SK-N-SH treated with all-trans-retinoic acid at 6 μM for 48 hours (cell line): ENCODE measurements at regions not wholly inside any gene's neighbourhood (a gene's known extent, or its start where the extent isn't known, plus 50 kb on each side); places are given as distances from the start of the nearest gene placed in this dataset.

Experiments used
- ATAC-seq: fragments of 200-7000 bp; cut with Tn5 transposase; 3 replicates; pipeline ENCODE4 v1.9.1; 2020; ENCODE audit warnings: mild to moderate bottlenecking, moderate library complexity
- ARNTL ChIP-seq: fragments of 450-650 bp; formaldehyde crosslinking; IDR thresholded peaks from 2 replicates; pipeline ENCODE4 v1.5.0; 2020; ENCODE audit warnings: low read depth, mild to moderate bottlenecking, moderate library complexity, borderline replicate concordance
- CSDC2 ChIP-seq: fragments of 250-450 bp; sonication (Bioruptor Pico); IDR thresholded peaks from 2 replicates; pipeline ENCODE4 v1.5.0; 2020; ENCODE audit warnings: mild to moderate bottlenecking, moderate library complexity
- ESRRG ChIP-seq: fragments of 250-450 bp; sonication (Bioruptor Pico); IDR thresholded peaks from 2 replicates; pipeline ENCODE4 v1.6.1; 2021; ENCODE audit warnings: mild to moderate bottlenecking
- GLIS3 ChIP-seq: fragments of 250-450 bp; sonication (Bioruptor Pico); IDR thresholded peaks from 2 replicates; pipeline ENCODE4 v1.5.0; 2020; ENCODE audit warnings: mild to moderate bottlenecking, moderate library complexity
- ISL1 ChIP-seq: fragments of 250-450 bp; sonication (Bioruptor Pico); IDR thresholded peaks from 2 replicates; pipeline ENCODE4 v2.1.2; 2022; ENCODE audit warnings: mild to moderate bottlenecking, moderate library complexity
- OSR1 ChIP-seq: fragments of 250-450 bp; sonication (Bioruptor Pico); IDR thresholded peaks from 2 replicates; pipeline ENCODE4 v1.8.0; 2022; ENCODE audit warnings: moderate library complexity, mild to moderate bottlenecking, inconsistent platforms
- PPARA ChIP-seq: fragments of 250-450 bp; sonication (Bioruptor Pico); IDR thresholded peaks from 2 replicates; pipeline ENCODE4 v1.5.0; 2020; ENCODE audit warnings: mild to moderate bottlenecking, borderline replicate concordance
- RARB ChIP-seq: fragments of 250-450 bp; sonication (Bioruptor Pico); IDR thresholded peaks from 2 replicates; pipeline ENCODE4 v1.8.0; 2021; ENCODE audit warnings: mild to moderate bottlenecking, moderate library complexity
- TCF4 ChIP-seq: fragments of 250-450 bp; sonication (Bioruptor Pico); IDR thresholded peaks from 2 replicates; pipeline ENCODE4 v1.8.0; 2021; ENCODE audit warnings: mild to moderate bottlenecking, moderate library complexity, borderline replicate concordance
- TOX ChIP-seq: fragments of 250-450 bp; sonication (Bioruptor Pico); IDR thresholded peaks from 2 replicates; pipeline ENCODE4 v1.8.0; 2021; ENCODE audit warnings: mild to moderate bottlenecking, moderate library complexity, borderline replicate concordance
- ZFP3 ChIP-seq: fragments of 250-450 bp; sonication (Bioruptor Pico); IDR thresholded peaks from 2 replicates; pipeline ENCODE4 v1.5.0; 2020; ENCODE audit warnings: mild to moderate bottlenecking, moderate library complexity
- ZFP30 ChIP-seq: fragments of 450-650 bp; formaldehyde crosslinking; IDR thresholded peaks from 2 replicates; pipeline ENCODE4 v1.5.0; 2022; ENCODE audit warnings: mild to moderate bottlenecking, moderate library complexity
- ZNF565 ChIP-seq: fragments of 450-650 bp; formaldehyde crosslinking; conservative IDR thresholded peaks from 2 replicates; pipeline ENCODE4 v1.5.0; 2020; ENCODE audit warnings: low read depth, mild to moderate bottlenecking, moderate library complexity
- ZNF70 ChIP-seq: fragments of 450-650 bp; formaldehyde crosslinking; IDR thresholded peaks from 2 replicates; pipeline ENCODE4 v1.5.0; 2020; ENCODE audit warnings: mild to moderate bottlenecking, moderate library complexity
- ZNF8 ChIP-seq: fragments of 450-650 bp; formaldehyde crosslinking; IDR thresholded peaks from 2 replicates; pipeline ENCODE4 v1.5.0; 2020; ENCODE audit warnings: mild to moderate bottlenecking, moderate library complexity
- TF ChIP-seq, protein P1 (sequence below): fragments of 250-450 bp; sonication (Bioruptor Pico); IDR thresholded peaks from 2 replicates; pipeline ENCODE4 v1.8.0; 2020; ENCODE audit warnings: mild to moderate bottlenecking, moderate library complexity, borderline replicate concordance
- TF ChIP-seq, protein P2 (sequence below): fragments of 250-450 bp; sonication (Bioruptor Pico); IDR thresholded peaks from 2 replicates; pipeline ENCODE4 v1.5.1; 2021; ENCODE audit warnings: mild to moderate bottlenecking, moderate library complexity
- TF ChIP-seq, protein P3 (sequence below): fragments of 250-450 bp; sonication (Bioruptor Pico); IDR thresholded peaks from 2 replicates; pipeline ENCODE4 v1.5.0; 2020; ENCODE audit warnings: mild to moderate bottlenecking, moderate library complexity
- TF ChIP-seq, protein P4 (sequence below): fragments of 250-450 bp; sonication (Bioruptor Pico); IDR thresholded peaks from 2 replicates; pipeline ENCODE4 v1.5.1; 2020; ENCODE audit warnings: low read depth, mild to moderate bottlenecking, moderate library complexity

DNA sequence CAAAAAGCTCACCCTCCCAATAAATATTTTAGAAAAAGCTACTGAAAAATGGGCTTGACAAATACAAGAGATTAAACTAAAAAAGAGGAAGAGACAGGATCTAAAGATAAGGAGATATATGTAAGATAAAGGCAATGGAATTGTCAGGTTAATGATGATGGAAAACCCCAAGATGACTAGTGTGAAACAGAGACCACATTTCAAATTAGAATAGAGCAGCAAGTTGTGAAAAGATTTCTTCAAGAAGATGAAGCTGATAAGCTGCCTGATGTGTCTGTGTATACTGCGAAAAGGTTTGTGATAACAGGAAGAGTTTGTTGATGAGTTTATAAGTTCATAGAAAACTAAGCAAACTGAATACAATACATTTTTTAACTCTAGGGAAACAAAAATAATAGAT is 840.1 kb upstream of the SLITRK5 start:
- TF ChIP-seq RARB (CRISPR knock-in tag) (no peak), PPARA (CRISPR knock-in tag) (no peak), TOX (CRISPR knock-in tag) (no peak)
- TF ChIP-seq, protein P1, sequence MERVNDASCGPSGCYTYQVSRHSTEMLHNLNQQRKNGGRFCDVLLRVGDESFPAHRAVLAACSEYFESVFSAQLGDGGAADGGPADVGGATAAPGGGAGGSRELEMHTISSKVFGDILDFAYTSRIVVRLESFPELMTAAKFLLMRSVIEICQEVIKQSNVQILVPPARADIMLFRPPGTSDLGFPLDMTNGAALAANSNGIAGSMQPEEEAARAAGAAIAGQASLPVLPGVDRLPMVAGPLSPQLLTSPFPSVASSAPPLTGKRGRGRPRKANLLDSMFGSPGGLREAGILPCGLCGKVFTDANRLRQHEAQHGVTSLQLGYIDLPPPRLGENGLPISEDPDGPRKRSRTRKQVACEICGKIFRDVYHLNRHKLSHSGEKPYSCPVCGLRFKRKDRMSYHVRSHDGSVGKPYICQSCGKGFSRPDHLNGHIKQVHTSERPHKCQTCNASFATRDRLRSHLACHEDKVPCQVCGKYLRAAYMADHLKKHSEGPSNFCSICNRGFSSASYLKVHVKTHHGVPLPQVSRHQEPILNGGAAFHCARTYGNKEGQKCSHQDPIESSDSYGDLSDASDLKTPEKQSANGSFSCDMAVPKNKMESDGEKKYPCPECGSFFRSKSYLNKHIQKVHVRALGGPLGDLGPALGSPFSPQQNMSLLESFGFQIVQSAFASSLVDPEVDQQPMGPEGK (CRISPR knock-in tag): no peak
- TF ChIP-seq, protein P2, sequence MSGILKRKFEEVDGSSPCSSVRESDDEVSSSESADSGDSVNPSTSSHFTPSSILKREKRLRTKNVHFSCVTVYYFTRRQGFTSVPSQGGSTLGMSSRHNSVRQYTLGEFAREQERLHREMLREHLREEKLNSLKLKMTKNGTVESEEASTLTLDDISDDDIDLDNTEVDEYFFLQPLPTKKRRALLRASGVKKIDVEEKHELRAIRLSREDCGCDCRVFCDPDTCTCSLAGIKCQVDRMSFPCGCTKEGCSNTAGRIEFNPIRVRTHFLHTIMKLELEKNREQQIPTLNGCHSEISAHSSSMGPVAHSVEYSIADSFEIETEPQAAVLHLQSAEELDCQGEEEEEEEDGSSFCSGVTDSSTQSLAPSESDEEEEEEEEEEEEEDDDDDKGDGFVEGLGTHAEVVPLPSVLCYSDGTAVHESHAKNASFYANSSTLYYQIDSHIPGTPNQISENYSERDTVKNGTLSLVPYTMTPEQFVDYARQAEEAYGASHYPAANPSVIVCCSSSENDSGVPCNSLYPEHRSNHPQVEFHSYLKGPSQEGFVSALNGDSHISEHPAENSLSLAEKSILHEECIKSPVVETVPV (CRISPR knock-in tag): no peak
- TF ChIP-seq, protein P3, sequence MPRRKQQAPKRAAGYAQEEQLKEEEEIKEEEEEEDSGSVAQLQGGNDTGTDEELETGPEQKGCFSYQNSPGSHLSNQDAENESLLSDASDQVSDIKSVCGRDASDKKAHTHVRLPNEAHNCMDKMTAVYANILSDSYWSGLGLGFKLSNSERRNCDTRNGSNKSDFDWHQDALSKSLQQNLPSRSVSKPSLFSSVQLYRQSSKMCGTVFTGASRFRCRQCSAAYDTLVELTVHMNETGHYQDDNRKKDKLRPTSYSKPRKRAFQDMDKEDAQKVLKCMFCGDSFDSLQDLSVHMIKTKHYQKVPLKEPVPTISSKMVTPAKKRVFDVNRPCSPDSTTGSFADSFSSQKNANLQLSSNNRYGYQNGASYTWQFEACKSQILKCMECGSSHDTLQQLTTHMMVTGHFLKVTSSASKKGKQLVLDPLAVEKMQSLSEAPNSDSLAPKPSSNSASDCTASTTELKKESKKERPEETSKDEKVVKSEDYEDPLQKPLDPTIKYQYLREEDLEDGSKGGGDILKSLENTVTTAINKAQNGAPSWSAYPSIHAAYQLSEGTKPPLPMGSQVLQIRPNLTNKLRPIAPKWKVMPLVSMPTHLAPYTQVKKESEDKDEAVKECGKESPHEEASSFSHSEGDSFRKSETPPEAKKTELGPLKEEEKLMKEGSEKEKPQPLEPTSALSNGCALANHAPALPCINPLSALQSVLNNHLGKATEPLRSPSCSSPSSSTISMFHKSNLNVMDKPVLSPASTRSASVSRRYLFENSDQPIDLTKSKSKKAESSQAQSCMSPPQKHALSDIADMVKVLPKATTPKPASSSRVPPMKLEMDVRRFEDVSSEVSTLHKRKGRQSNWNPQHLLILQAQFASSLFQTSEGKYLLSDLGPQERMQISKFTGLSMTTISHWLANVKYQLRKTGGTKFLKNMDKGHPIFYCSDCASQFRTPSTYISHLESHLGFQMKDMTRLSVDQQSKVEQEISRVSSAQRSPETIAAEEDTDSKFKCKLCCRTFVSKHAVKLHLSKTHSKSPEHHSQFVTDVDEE (CRISPR knock-in tag): no peak
- ATAC-seq: no peak

DNA sequence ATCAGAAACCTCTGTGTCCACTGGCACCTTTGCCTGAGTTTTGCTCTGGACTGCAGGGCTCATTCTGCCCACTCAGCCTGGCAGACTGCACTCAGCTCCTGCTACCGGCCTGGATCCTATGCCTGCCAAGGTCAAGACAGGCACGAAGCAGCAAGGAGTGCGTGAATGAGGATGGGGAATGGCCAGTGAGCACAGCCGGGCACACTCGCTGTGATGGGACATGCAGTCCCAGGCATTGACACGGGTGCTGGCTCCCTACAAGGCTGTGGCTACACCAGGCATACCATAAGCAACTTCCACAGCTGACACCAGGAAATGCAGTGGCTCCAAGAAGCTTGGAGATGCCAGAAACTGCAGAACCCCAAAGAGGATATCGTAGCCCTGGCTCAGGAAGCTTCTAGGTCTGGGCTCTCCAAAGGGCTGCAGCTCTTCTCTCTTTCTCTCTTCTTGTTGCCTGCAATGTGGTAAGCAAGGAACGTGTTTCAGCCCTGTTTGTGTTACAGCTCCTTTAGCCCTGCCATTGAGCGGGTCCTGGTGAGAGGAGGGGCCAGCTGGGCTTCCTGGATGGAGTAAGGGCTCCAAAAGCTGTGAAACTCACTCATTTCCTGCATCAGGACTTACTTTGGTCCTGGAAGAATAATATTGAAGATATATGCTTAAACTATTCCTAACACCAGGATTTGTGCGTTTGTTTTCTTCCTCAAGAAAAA is 832.6 kb upstream of the SLITRK5 start:
- TF ChIP-seq ZNF8 (CRISPR knock-in tag): no peak
- TF ChIP-seq, protein P1 (CRISPR knock-in tag): no peak
- ATAC-seq: peak; percentile 54

DNA sequence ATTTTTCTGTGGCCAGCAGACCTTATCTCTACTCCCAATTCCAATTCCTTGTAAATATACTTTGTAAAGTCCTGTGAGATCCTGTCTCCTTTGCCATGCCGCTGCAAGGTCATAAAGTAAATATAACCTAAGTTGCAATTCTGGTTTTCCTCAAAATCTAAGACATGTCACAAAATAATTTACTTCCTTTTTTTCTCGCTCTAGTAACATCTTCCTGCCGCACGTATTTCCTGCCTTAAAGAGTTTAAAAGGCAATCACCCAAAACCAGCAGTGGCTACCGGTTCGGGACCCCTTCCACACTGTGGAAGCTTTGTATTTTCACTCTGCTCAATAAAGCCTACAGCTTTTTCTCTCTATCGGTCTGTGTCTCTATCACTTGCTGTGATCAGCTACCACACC is 832.0 kb upstream of the SLITRK5 start:
- ATAC-seq: no peak
- no peak for TF ChIP-seq CSDC2 (CRISPR knock-in tag)
- TF ChIP-seq ZNF8 (CRISPR knock-in tag): no peak
- no peak for TF ChIP-seq ISL1
- no peak for TF ChIP-seq ESRRG (CRISPR knock-in tag)
- TF ChIP-seq ARNTL: no peak
- TF ChIP-seq, protein P3 (CRISPR knock-in tag): no peak
- no peak for TF ChIP-seq PPARA (CRISPR knock-in tag)
- TF ChIP-seq, protein P1 (CRISPR knock-in tag): no peak
- TF ChIP-seq ZFP30 (CRISPR knock-in tag): no peak
- TF ChIP-seq ZNF70 (CRISPR knock-in tag): no peak
- TF ChIP-seq OSR1 (CRISPR knock-in tag): no peak
- no peak for TF ChIP-seq TOX (CRISPR knock-in tag)
- TF ChIP-seq GLIS3 (CRISPR knock-in tag): no peak
- TF ChIP-seq TCF4 (CRISPR knock-in tag): no peak
- TF ChIP-seq, protein P2 (CRISPR knock-in tag): no peak
- TF ChIP-seq ZFP3 (CRISPR knock-in tag): no peak
- no peak for TF ChIP-seq ZNF565 (CRISPR knock-in tag)
- TF ChIP-seq, protein P4, sequence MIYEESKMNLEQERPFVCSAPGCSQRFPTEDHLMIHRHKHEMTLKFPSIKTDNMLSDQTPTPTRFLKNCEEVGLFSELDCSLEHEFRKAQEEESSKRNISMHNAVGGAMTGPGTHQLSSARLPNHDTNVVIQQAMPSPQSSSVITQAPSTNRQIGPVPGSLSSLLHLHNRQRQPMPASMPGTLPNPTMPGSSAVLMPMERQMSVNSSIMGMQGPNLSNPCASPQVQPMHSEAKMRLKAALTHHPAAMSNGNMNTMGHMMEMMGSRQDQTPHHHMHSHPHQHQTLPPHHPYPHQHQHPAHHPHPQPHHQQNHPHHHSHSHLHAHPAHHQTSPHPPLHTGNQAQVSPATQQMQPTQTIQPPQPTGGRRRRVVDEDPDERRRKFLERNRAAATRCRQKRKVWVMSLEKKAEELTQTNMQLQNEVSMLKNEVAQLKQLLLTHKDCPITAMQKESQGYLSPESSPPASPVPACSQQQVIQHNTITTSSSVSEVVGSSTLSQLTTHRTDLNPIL (CRISPR knock-in tag): no peak
- TF ChIP-seq, all 23 proteins: peak for 0
